H1 (cell line): ENCODE measurements at regions not wholly inside any gene's neighbourhood (a gene's known extent, or its start where the extent isn't known, plus 50 kb on each side); places are given as distances from the start of the nearest gene placed in this dataset.

Source experiments
- CHD1 ChIP-seq: IDR thresholded peaks from 2 replicates; pipeline ENCODE4 v1.6.1; 2012; ENCODE audit warnings: low read depth, low read length, improper control_type of control experiment
- POLR2AphosphoS5 ChIP-seq: IDR thresholded peaks from 2 replicates; pipeline ENCODE4 v1.6.1; 2011; ENCODE audit warnings: low read depth, low read length
- POU5F1 ChIP-seq: IDR thresholded peaks from 2 replicates; pipeline ENCODE4 v1.6.1; 2011; ENCODE audit warnings: low read depth, mild to moderate bottlenecking, low read length, moderate library complexity
- RFX5 ChIP-seq: IDR thresholded peaks from 2 replicates; pipeline ENCODE4 v1.6.1; 2011; ENCODE audit warnings: low read depth, low read length, improper control_type of control experiment, borderline replicate concordance
- TF ChIP-seq, protein P1 (sequence below): IDR thresholded peaks from 2 replicates; pipeline ENCODE4 v1.6.1; 2011; ENCODE audit warnings: low read length, improper control_type of control experiment

GRCh38 chr13:73779881-73780280 lies 354.3 kb downstream of the KLF12 start (continued):
- TF ChIP-seq RFX5 (no peak), POLR2AphosphoS5 (no peak), POU5F1 (no peak), CHD1 (no peak)
- TF ChIP-seq, protein P1, sequence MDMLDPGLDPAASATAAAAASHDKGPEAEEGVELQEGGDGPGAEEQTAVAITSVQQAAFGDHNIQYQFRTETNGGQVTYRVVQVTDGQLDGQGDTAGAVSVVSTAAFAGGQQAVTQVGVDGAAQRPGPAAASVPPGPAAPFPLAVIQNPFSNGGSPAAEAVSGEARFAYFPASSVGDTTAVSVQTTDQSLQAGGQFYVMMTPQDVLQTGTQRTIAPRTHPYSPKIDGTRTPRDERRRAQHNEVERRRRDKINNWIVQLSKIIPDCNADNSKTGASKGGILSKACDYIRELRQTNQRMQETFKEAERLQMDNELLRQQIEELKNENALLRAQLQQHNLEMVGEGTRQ: no peak
- TF ChIP-seq, all 59 proteins: peak for 0
